Adrenal gland (tissue), 9 donors: ENCODE measurements at regions not wholly inside any gene's neighbourhood (a gene's known extent, or its start where the extent isn't known, plus 50 kb on each side); places are given as distances from the start of the nearest gene placed in this dataset.

Source experiments
- DNase-seq, 7 donors: peaks; one replicate each; pipeline ENCODE4 v3.0.0-alpha.2; 2019 to 2020
- H3K27ac ChIP-seq, 5 donors: fragments of 200-600 bp; sonication (generic) in 4 of 5; 1 replicate in 3 of 5; 2 replicates in 2 of 5; pipeline versions ENCODE4 v1.5.1 to v1.8.0; 2016 to 2020; ENCODE audit warnings: mild to moderate bottlenecking in 1 of 5
- H3K27me3 ChIP-seq: fragments of 200-600 bp; 2 replicates; pipeline ENCODE4 v1.8.0; 2021
- H3K36me3 ChIP-seq, 2 donors: fragments of 200-600 bp; replicated peaks in 1 of 2; 1 replicate in 1 of 2; 2 replicates in 1 of 2; pipeline versions ENCODE4 v1.5.1 to v1.8.0; 2018 to 2022
- H3K4me1 ChIP-seq, 2 donors: fragments of 200-600 bp; replicated peaks in 1 of 2; 1 replicate in 1 of 2; 2 replicates in 1 of 2; pipeline versions ENCODE4 v1.5.1 to v1.8.0; 2018 to 2021
- H3K4me3 ChIP-seq, 4 donors: fragments of 200-600 bp; sonication (generic) in 3 of 4; one replicate each; pipeline ENCODE4 v1.5.1; 2016 to 2018
- H3K9me3 ChIP-seq, 3 donors: fragments of 200-600 bp; sonication (generic) in 1 of 3; replicated peaks in 1 of 3; 1 replicate in 2 of 3; 2 replicates in 1 of 3; pipeline versions ENCODE4 v1.5.1 to v1.8.0; 2016 to 2021
- CTCF ChIP-seq, 6 experiments: fragments of 450-650 bp in 4 of 6; fragments of 200-600 bp in 2 of 6; sonication (generic) in 1 of 6; IDR thresholded peaks; 1 replicate in 5 of 6; 2 replicates in 1 of 6; pipeline versions ENCODE4 v1.5.1 to v1.8.0; 2016 to 2021; ENCODE audit warnings: antibody characterized with exemption in 6 of 6, mild to moderate bottlenecking in 2 of 6, moderate library complexity in 1 of 6
- POLR2A ChIP-seq, 2 donors: fragments of 450-650 bp; IDR thresholded peaks; one replicate each; pipeline ENCODE4 v1.6.1; 2017; ENCODE audit warnings: antibody characterized with exemption in 2 of 2, mild to moderate bottlenecking in 2 of 2, moderate library complexity in 1 of 2
- WGBS, 4 donors: extraction: QIAGEN DNeasy Blood & Tissue Kit in 2 of 4; methylation state at CpG; one replicate each; pipeline versions ENCODE4 v1.1.5 to v1.1.7; 2013 to 2017; 5-methylcytosine and 5-hydroxymethylcytosine counted together
- intact Hi-C, 2 donors: fragments of 100-400 bp; cut with DNase I; formaldehyde crosslinking; loops; one replicate each; pipeline versions ENCODE4 v1.14.1 to v1.15.0; 2022 to 2023
- donor health status: healthy with polysubstance abuse.
- donor health status: Bipolar disorder and iron deficiency.
- donor health status: DM: yes; HTN: yes; CAD: no.
- donor health status: DM: no; HTN: no; CAD: no.
- donor health status: DM: no; HTN: no; CAD: no.

GRCh38 chr6:19193624-19194023 is 643.5 kb upstream of the ID4 start:
- H3K27me3 ChIP-seq, result no peaks in the 10 kb centered on the region
- no peaks in the 10 kb centered on the region for H3K4me1 ChIP-seq
- H3K27ac ChIP-seq, result no peak overlapping the region
- 37 to 39% (median 38%) methylated on average over 2 of the region's 2 CpGs for WGBS, 4 donors
- no peaks in the 10 kb centered on the region for H3K9me3 ChIP-seq
- no peak for TF ChIP-seq POLR2A (IDR thresholded peaks at IDR 0.05)
- no peak for TF ChIP-seq CTCF (IDR thresholded peaks at IDR 0.05)
- no peak overlapping the region for H3K4me3 ChIP-seq
- no peak for DNase-seq
- intact Hi-C loops, result no loop called here
- no peaks in the 10 kb centered on the region for H3K36me3 ChIP-seq

DNA sequence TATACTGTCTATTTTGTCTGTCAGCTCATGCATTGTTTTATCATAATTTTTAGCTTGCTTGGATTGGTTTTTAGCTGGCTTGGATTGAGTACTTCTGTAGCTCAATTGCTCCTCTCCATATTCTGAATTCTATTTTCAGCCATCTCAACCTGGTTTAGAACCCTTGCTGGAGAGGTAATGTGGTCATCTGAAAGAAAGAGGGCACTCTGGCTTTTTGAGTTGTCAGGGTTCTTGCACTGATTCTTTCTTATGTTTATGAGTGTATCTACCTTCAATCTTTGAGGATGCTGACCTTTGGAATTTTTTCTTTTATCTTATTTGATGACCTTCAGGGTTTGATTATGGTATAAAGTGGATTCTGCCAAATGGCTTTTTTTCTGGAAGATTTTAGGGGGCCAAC is 632.7 kb upstream of the ID4 start:
- no peak for DNase-seq

GRCh38 chr6:19205076-19205475 is 632.1 kb upstream of the ID4 start:
- Histone ChIP-seq H3K4me1 (no peaks in the 10 kb centered on the region), H3K27ac (no peak overlapping the region), H3K9me3 (no peaks in the 10 kb centered on the region), H3K4me3 (no peak overlapping the region), H3K27me3 (no peaks in the 10 kb centered on the region), H3K36me3 (no peaks in the 10 kb centered on the region)
- intact Hi-C loops, result no loop called here
- 71 to 90% (median 79%) methylated on average over 1 to 5 of the region's 5 CpGs for WGBS, 4 donors
- DNase-seq, result no peak
- no peak for TF ChIP-seq CTCF (IDR thresholded peaks at IDR 0.05)
- TF ChIP-seq POLR2A (IDR thresholded peaks at IDR 0.05), result no peak

More for the DNA sequence above, 632.7 kb upstream of the ID4 start:
- Histone ChIP-seq H3K4me1 (no peaks in the 10 kb centered on the region), H3K36me3 (no peaks in the 10 kb centered on the region), H3K4me3 (no peak overlapping the region), H3K27ac (no peak overlapping the region), H3K9me3 (no peaks in the 10 kb centered on the region), H3K27me3 (no peaks in the 10 kb centered on the region)
- no peak for TF ChIP-seq POLR2A (IDR thresholded peaks at IDR 0.05)
- no peak for TF ChIP-seq CTCF (IDR thresholded peaks at IDR 0.05)
- intact Hi-C loops, result no loop called here

DNA sequence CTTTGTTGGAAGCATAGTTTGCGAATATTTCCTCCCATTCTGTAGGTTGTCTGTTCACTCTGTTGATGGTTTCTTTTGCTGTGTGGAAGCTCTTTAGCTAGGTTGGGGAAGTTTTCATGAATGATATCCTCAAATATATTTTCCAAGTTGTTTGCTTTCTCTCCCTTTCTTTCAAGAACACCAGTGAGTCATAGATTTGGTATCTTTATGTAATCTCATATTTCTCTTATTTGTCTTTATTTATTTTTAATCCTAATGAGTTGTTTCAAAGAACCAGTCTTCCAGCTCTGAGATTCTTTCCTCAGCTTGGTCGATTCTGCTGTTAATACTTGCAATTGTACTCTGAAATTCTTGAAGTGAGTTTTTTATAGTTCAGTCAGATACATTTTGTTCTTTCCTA is 628.0 kb upstream of the ID4 start:
- intact Hi-C loops, result no loop called here
- 76 to 81% (median 79%) methylated on average over 2 of the region's 2 CpGs for WGBS, 4 donors

More for the DNA sequence above, 628.0 kb upstream of the ID4 start:
- H3K4me3 ChIP-seq, result no peak overlapping the region
- no peaks in the 10 kb centered on the region for H3K9me3 ChIP-seq
- no peaks in the 10 kb centered on the region for H3K27me3 ChIP-seq
- no peaks in the 10 kb centered on the region for H3K4me1 ChIP-seq
- no peaks in the 10 kb centered on the region for H3K36me3 ChIP-seq
- DNase-seq, result no peak
- TF ChIP-seq CTCF (IDR thresholded peaks at IDR 0.05) (no peak), POLR2A (IDR thresholded peaks at IDR 0.05) (no peak)
- H3K27ac ChIP-seq, result no peak overlapping the region
